ENCODE measurements at regions not wholly inside any gene's neighbourhood (a gene's known extent, or its start where the extent isn't known, plus 50 kb on each side); places are given as distances from the start of the nearest gene placed in this dataset.

DNA sequence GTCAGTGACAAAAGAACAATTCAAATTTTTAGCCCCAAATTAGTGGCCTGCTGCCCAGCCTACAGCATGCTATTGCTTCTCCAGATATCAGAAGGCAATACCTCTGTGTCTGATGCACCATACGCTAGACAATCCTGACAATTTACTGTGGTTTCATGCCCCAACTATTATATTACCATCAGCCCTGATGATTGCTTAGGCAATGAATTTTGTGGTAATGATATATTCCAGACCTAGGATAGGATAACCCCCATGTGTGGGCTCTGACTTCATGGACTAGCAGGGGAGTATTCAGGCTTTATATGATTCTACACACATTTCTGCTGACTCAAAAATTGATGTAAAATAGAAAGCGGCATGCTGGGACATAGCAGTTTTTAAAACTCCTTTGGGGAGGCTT, 168.7 kb upstream of the FST start:
- in situ Hi-C loops (cut with HindIII; ENCODE audit: low pct_unique_long_range_greater_than_20kb, low sequenced_read_pairs) = no loop called here
- no peak for DNase-seq (ENCODE audit: low read depth)

DNA sequence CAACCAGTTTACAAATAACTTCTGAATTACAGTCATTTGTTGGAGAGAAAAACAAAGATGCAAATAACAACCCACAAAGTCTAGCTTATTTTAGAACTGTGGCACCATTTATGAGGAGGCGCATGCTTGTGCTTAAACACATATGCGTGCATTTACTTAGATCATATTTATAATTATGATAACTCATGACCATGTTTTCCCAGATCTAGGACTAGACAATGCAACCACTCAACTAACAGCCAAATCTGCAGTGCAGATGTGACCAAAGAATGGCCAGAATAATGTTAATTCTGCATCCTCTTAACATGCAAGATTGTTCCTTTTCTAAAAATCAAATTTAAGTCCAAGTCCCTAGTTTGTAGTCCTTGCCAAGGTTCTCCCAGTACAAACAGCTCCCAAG, 167.3 kb upstream of the FST start:
- DNase-seq (ENCODE audit: low read depth) = no peak
- in situ Hi-C loops (cut with HindIII; ENCODE audit: low pct_unique_long_range_greater_than_20kb, low sequenced_read_pairs) = no loop called here

DNA sequence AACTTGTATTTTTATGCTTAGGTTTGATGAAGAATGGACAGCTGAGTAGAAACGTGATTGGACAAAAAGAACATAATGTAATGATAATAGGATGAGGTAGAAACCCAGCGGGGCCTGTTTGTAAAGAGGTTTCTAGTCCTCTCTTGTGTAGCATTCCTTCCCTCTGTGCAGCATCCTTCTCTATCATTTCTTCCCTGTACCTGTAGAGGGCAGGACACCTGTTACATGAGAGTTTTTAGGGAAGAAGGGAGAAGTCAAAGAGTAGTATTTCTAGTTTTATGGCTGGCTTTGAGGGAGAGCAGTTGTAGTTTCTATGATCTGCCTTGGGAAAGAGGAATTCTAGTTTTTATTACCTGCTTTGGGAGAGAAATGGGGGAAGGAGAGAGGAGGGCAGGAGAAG, 162.1 kb upstream of the FST start:
- in situ Hi-C loops (cut with HindIII; ENCODE audit: low pct_unique_long_range_greater_than_20kb, low sequenced_read_pairs) = no loop called here
- no peak for DNase-seq (ENCODE audit: low read depth)

DNA sequence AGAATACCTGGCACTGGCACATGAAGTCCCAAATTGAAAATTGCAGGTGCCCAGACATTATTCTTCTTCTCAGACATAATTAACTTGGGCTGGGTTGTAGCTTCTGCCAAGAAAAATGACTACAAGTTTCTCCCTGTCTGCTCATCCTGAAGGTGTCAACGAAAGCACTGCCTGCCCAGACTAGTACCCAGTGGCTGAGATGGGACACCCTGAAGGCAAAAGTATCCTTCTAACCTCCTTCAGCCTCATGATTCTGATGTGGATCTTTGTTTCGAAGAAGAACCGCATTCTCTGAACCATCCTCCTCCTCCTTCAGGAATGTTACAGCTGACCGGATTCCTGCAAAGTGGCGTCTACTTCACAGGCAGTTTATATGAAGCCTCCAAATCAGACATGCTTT, 161.1 kb upstream of the FST start:
- DNase-seq (ENCODE audit: low read depth) = no peak
- in situ Hi-C loops (cut with HindIII; ENCODE audit: low pct_unique_long_range_greater_than_20kb, low sequenced_read_pairs) = no loop called here

DNA sequence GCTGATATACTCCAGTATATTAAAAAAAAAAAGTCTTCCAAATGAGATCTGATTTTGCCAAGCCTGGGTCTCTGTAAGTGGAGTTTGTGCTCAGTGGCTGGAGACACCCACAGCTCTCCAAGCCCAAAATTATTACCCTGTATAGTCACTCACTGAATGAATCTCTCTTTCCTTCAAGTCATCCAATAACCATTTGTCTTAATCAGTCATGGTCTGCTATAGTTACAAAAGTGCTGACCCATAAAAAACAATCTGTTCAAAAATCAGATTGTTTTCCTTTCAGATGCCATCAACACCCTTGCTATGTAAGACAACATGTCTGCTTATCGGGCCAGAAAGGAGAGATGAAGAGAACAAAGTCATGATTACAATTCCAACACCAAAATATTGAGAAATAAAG, 159.4 kb upstream of the FST start:
- no peak for DNase-seq (ENCODE audit: low read depth)
- in situ Hi-C loops (cut with HindIII; ENCODE audit: low pct_unique_long_range_greater_than_20kb, low sequenced_read_pairs) = no loop called here

DNA sequence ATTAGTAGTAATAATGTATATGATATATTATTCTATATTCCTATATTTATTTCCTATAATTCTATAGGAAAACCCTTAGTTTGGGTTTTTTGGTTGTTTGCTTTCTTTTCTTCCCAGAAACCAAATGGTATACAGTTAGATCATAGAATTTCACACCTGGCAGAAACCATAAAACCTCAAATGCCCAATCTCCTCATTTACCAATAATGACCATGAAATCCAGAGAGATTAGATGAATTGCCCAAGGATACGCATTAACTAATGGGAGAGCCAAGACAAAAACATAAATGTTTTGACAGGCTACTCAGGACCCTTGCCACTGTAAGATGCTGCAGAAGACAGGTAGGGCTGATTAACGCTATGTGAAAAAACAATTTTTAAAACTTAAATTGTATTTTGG, 158.7 kb upstream of the FST start:
- in situ Hi-C loops (cut with HindIII; ENCODE audit: low pct_unique_long_range_greater_than_20kb, low sequenced_read_pairs) = no loop called here
- no peak for DNase-seq (ENCODE audit: low read depth)

DNA sequence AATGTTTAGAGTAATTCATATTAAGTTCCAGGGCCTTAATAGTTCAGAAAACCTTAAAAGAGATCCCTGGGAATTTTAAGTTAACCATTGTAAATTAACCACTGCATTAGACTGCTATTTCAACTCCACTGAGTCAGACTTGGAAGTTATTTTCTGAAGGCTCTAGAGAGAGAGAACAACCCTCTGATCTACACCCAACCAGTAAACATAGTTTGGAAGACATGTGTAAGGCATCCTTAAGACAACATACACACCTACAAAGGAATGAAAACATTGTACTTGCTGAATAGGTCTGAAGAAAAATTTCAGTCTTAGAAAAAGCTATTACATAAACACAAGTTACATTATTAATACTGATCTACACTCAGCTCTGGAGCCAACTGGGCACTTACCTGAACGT, 158.2 kb upstream of the FST start:
- in situ Hi-C loops (cut with HindIII; ENCODE audit: low pct_unique_long_range_greater_than_20kb, low sequenced_read_pairs) = no loop called here
- DNase-seq (ENCODE audit: low read depth) = no peak

DNA sequence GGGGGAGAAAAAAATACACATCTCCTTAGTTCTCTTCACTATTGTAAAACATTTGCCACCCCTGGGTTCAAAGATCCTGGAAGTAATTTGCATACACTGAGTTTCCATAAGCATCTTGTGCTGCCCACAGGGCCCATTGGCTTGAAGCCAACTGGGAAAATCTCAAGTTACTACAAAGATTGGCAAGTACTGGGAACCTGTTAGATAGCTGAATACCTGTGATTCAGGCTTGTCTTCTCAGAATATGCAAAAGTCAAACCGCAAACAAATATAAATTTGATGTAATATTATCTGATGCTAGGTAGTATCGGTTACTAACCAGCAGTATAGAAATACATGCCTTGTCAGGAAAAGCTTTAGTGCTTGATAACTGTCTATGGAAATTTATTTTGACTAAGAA, 156.9 kb upstream of the FST start:
- DNase-seq (ENCODE audit: low read depth) = no peak
- in situ Hi-C loops (cut with HindIII; ENCODE audit: low pct_unique_long_range_greater_than_20kb, low sequenced_read_pairs) = no loop called here

DNA sequence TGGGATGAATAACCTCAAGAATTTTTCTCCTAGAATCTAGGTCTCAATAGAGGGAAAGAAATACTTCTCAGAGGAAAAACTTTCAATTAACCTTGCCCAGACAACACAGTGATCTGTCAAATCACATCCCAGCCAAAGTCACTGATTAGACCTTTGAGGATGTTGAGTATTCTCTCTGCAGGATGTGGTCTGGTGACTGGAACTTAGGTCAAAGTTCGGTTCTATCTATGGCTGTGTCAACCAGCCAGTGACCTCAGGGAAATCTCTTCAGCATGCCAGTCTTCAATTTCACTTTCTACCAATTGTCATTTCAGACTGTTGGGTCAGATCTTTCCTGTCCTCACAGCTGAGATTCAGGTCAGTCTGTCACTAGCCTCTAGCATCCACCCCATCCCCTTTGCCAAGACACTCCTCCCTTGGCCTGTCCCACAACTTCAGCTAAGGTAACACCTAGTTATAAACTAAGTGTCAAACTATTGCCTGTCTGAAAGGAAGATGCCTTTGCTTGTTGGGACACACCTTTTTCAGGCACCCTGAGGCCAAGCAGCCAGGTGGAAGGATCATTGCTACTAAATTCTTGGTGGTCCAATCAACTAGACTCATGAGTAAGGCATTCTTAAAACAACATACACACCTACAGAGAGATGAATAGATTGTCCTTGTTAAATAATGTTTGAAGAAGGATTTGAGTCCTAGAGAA, 156.3 kb upstream of the FST start:
- in situ Hi-C loops (cut with HindIII; ENCODE audit: low pct_unique_long_range_greater_than_20kb, low sequenced_read_pairs) = no loop called here

DNA sequence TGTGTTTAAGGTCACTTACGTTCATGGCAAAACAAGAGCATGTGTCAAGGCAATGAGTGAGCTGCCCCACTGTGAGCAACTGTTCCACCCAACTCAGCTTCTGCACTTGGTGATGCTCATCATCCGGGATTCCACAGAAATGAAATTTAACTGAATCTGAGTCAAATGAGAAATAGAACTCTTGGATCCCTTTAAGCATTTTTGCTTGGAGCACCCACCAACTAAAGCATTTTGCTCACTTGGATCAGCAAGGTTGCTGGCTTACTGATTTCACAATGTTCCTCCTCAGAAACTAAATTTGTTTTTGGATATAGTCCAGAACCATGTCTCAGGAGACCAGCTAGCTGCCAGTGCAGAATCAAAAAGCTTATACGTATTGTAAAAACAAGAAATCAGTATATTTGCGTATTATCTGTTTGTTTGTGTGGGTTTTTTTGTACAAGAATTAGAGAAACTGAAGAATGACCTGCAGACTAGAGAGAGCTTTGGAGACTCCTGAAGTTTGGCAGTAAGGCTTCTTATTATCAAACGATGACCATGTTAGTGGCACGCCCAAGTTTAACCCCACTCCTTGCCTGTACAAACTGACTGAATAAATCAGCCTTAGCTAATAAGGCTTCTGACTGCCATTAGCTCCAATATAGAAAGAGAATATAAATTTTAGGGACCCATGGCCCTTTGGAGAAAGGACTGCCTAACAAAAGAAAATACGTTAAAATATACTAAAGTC, 153.8 kb upstream of the FST start:
- in situ Hi-C loops (cut with HindIII; ENCODE audit: low pct_unique_long_range_greater_than_20kb, low sequenced_read_pairs) = no loop called here
- DNase-seq (ENCODE audit: low read depth) = no peak

More for the DNA sequence above, 156.3 kb upstream of the FST start:
- DNase-seq (ENCODE audit: low read depth) = no peak

DNA sequence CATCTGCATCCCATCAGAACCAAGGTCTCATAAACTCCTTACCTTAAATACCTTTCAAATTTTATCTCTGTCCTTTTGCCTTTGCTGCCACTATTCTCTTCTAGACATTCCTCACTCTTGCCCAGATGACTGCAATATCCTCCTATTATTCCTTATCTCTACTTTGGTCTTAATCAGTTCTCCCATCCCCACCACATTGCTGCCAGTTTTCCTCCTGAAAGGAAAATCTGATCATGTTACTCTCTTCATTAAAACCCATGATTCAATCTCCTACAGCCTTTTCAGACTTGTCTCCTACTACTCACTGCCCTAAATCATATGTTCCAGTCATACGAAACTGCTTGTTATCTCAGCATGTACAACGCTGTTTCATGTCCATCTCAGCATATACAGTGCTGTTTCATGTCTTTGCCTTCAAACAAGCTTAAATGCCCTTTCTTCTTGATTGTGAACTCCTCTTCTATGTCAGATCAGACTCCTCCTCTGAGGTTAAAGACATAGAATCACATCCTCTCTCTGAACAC, 152.6 kb upstream of the FST start:
- no peak for DNase-seq (ENCODE audit: low read depth)
- in situ Hi-C loops (cut with HindIII; ENCODE audit: low pct_unique_long_range_greater_than_20kb, low sequenced_read_pairs) = no loop called here

DNA sequence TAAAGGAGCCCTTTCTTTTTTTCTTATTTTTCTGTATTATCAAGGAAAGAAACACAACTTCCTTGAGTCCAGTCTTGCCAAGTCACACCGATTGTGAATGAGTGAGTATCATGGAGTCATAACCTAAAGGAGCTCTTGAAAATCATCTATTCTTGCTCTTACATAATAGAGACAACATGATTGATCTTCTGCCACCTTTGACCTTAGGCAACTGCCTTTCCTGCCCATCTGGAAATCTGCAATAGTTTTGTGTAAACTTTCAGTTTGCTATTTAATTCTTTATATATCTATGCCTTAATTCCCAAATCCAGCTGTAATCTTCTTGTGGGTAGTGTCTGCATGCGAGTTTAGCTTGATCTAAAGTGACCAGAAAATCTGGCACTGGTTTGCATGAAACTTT, 149.9 kb upstream of the FST start:
- no peak for DNase-seq (ENCODE audit: low read depth)
- in situ Hi-C loops (cut with HindIII; ENCODE audit: low pct_unique_long_range_greater_than_20kb, low sequenced_read_pairs) = no loop called here

DNA sequence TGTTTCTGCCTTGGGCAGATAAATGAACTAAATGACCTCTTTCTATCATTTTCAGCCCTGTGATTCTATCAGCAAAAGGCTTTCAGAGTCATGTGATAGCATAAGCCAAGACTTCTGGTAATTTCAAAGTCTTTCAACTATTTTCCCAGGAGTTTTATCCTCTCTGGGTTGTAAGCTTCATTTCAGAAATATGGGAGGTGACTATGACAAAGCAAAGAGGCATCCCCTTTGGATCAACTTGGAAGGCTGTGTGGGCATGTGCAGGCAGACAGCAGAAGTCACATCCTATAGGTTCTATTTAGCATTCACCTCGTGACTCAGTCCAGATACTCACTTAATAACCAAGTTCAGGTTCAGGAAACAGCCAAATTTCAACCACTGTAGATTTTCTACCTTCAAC, 149.0 kb upstream of the FST start:
- in situ Hi-C loops (cut with HindIII; ENCODE audit: low pct_unique_long_range_greater_than_20kb, low sequenced_read_pairs) = no loop called here
- DNase-seq (ENCODE audit: low read depth) = no peak

DNA sequence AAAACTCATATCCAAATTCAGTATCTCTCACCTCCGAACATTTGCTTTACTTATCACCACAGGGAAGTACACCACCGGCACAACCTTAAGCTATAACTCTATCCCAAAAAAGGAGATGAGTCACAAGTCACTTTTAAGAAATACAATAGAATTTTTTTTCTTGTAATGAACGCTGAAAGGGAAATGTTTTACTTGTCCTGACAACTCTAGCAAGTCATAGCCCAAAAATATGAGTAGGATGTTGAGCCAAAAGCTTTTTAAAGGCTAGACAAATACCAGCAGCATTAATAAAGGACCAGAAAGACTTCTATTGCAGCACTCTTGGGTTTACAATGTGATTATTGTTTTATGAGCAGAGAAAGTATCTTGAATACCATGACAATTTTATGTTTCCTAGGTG, 147.3 kb upstream of the FST start:
- no peak for DNase-seq (ENCODE audit: low read depth)
- in situ Hi-C loops (cut with HindIII; ENCODE audit: low pct_unique_long_range_greater_than_20kb, low sequenced_read_pairs) = no loop called here

DNA sequence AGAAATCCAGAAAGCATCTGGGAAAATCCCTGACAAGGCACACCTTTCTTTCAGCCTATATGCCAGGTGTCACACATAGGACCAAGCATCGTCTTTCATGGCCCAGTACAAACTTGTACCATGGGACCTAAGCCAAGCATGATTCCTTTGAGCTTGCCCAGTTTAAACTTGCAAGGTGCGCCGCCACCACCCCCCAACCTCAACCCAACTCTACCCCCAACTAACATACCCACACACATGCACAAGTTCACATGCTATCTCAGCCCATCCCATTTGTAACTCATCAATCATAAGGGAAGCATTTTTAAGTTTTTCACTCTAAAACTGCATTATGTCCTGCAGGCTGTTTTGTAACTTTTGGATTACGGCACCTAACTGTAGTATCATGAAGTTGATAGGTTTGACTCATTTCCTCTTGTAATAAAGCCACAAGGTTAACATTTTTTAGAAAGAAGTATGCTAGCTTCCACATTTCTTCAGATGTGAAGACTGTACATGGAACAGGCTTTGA, 145.9 kb upstream of the FST start:
- in situ Hi-C loops (cut with HindIII; ENCODE audit: low pct_unique_long_range_greater_than_20kb, low sequenced_read_pairs) = no loop called here
- DNase-seq (ENCODE audit: low read depth) = no peak

DNA sequence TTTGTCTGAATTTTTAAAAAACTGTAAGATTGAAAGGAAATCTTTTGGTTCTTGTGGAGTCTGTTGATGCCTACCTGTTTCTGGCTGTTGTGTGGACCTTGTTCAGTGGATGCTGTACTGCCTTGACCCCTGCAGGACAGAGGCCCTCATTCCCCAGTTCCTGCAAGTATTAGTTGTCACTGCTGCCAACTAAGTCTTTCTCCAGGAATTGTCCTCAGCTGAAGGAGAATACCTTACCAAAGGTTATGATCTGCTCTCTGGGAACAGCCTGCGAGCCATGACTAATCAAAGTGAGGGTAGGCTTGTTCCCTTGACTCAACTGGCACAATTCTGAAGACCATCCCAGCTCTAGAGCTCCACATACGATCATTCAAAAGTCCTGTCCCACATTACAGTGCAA, 145.3 kb upstream of the FST start:
- no peak for DNase-seq (ENCODE audit: low read depth)
- in situ Hi-C loops (cut with HindIII; ENCODE audit: low pct_unique_long_range_greater_than_20kb, low sequenced_read_pairs) = no loop called here

DNA sequence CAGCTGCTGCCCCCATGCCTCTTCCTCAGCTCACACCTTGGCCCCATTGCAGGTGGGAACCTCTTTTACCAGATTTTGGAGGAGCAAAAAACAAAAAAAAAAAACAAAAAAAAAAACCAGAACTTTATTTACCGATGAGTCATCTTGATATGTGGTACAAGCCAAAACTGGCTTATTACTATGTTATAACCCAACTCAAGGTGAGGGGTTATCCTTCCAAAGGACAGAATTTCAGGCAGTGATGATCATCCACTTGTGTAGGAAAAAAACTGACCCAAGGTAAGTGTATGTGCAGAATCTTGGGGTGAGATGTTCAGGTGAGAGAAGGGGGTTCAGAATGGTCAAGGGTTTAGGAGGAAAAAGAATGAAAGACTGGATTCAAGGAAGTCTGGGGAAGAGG, 142.6 kb upstream of the FST start:
- no peak for DNase-seq (ENCODE audit: low read depth)
- in situ Hi-C loops (cut with HindIII; ENCODE audit: low pct_unique_long_range_greater_than_20kb, low sequenced_read_pairs) = no loop called here

DNA sequence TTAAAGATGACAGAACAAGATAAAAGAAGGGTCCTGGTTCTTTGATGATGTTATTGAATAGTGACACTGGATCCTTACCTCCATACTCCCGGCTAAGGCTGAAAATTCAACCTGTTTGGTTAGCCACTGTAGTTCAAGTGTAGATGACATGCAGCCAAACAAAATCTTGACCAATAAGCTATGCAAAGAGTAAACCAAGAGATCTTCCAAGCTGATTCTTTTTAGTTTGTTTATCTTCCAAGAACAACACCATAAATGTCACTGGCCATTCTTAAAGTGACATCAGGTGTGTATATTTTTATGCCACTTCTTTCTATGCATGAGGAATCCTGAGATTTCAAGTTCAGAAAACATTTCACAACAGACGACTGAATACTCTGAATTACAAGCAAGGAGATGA, 141.5 kb upstream of the FST start:
- in situ Hi-C loops (cut with HindIII; ENCODE audit: low pct_unique_long_range_greater_than_20kb, low sequenced_read_pairs) = no loop called here
- no peak for DNase-seq (ENCODE audit: low read depth)

DNA sequence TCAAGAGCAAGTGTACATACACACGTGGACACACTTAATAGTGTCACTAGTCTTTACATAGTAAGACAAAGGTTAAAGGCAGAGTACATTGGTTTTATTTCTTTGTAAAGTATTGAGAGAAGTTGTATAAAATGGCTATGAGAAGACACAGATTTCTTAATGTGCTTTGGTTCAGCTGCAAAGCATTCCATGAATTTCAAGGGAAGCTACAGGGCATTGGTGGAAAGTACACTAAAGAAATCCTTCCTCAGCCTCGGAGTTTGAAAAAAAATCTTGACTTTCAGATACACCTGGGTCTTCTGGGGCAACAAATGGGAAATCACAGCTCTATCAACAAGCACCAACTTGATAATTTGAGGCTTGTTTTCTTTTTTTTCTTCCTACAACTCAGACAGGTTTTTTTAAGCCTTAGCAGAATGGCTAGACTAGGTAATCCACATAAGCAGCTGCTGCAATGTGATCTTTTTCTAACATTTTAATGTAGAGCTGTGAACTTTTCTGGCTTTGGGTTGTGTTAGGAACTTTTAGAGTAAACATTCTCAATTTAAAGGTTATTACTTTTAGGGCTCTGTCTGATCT, 140.4 kb upstream of the FST start:
- no peak for DNase-seq (ENCODE audit: low read depth)
- in situ Hi-C loops (cut with HindIII; ENCODE audit: low pct_unique_long_range_greater_than_20kb, low sequenced_read_pairs) = no loop called here
